Neural cell (in vitro differentiated cells): ENCODE measurements at regions not wholly inside any gene's neighbourhood (a gene's known extent, or its start where the extent isn't known, plus 50 kb on each side); places are given as distances from the start of the nearest gene placed in this dataset.

ENCODE experiments used
- H2AFZ ChIP-seq: fragments of 200-600, 300-800 bp; sonication (generic), shearing (Covaris generic); 2 replicates; pipeline ENCODE4 v1.6.0; 2014; ENCODE audit warnings: low read depth, mild to moderate bottlenecking, antibody characterized with exemption, low read length, moderate library complexity
- H3F3A ChIP-seq: fragments of 200-600 bp; shearing (Covaris generic); 2 replicates; pipeline ENCODE4 v1.6.1; 2016; ENCODE audit warnings: mild to moderate bottlenecking, moderate library complexity, mixed read lengths, antibody characterized with exemption, low read length; ENCODE audit not compliant: insufficient read depth, poor library complexity, severe bottlenecking
- H3K27ac ChIP-seq: fragments of 200-600, 300-800 bp; sonication (generic), shearing (Covaris generic); 2 replicates; pipeline ENCODE4 v1.5.1; 2014; ENCODE audit warnings: mild to moderate bottlenecking, low read length, moderate library complexity
- H3K27me3 ChIP-seq: fragments of 300-800, 200-600 bp; sonication (generic), shearing (Covaris generic); 2 replicates; pipeline ENCODE4 v1.6.0; 2014; ENCODE audit warnings: mild to moderate bottlenecking, low read depth, low read length, moderate library complexity; ENCODE audit not compliant: insufficient read depth
- H3K36me3 ChIP-seq: fragments of 300-800, 200-600 bp; sonication (generic), shearing (Covaris generic); 2 replicates; pipeline ENCODE4 v1.5.1; 2014; ENCODE audit warnings: mild to moderate bottlenecking, antibody characterized with exemption, low read length, moderate library complexity; ENCODE audit not compliant: insufficient read depth
- H3K4me2 ChIP-seq: fragments of 300-800, 200-600 bp; sonication (generic), shearing (Covaris generic); 2 replicates; pipeline ENCODE4 v1.6.0; 2014; ENCODE audit warnings: mild to moderate bottlenecking, low read length
- H3K4me3 ChIP-seq: fragments of 300-800, 200-600 bp; sonication (generic), shearing (Covaris generic); 2 replicates; pipeline ENCODE4 v1.5.1; 2014; ENCODE audit warnings: mild to moderate bottlenecking, low read length, moderate library complexity
- H3K79me2 ChIP-seq: fragments of 200-600 bp; shearing (Covaris generic); replicated peaks from 2 replicates; pipeline ENCODE4 v1.6.0; 2014; ENCODE audit warnings: mild to moderate bottlenecking, low read length, moderate library complexity; ENCODE audit not compliant: insufficient read depth
- H3K9ac ChIP-seq: fragments of 300-800, 200-600 bp; sonication (generic), shearing (Covaris generic); 2 replicates; pipeline ENCODE4 v1.6.1; 2016; ENCODE audit warnings: mild to moderate bottlenecking, low read length, mixed read lengths
- H3K9me2 ChIP-seq: fragments of 200-600 bp; shearing (Covaris generic); 2 replicates; pipeline ENCODE4 v1.6.1; 2016; ENCODE audit warnings: mild to moderate bottlenecking, low read length, mixed read lengths; ENCODE audit not compliant: insufficient read depth
- H3K9me3 ChIP-seq: fragments of 200-600, 300-800 bp; sonication (generic), shearing (Covaris generic); 2 replicates; pipeline ENCODE4 v1.6.1; 2016; ENCODE audit warnings: mild to moderate bottlenecking, mixed run types, low read length, moderate library complexity, mixed read lengths
- H4K20me1 ChIP-seq: fragments of 200-600 bp; shearing (Covaris generic); 2 replicates; pipeline ENCODE4 v1.6.1; 2016; ENCODE audit warnings: mild to moderate bottlenecking, mixed run types; ENCODE audit not compliant: insufficient read depth
- CTCF ChIP-seq: fragments of 450-650 bp; IDR thresholded peaks from 2 replicates; pipeline ENCODE4 v1.5.1; 2014; ENCODE audit warnings: antibody characterized with exemption, mild to moderate bottlenecking, moderate library complexity; ENCODE audit not compliant: poor library complexity, severe bottlenecking
- EP300 ChIP-seq: fragments of 450-650 bp; conservative IDR thresholded peaks from 2 replicates; pipeline ENCODE4 v1.6.1; 2014; ENCODE audit warnings: antibody characterized with exemption, mild to moderate bottlenecking, moderate library complexity; ENCODE audit not compliant: poor library complexity, severe bottlenecking
- EZH2 ChIP-seq: fragments of 200-600, 300-800 bp; shearing (Covaris generic), sonication (generic); IDR thresholded peaks from 2 replicates; pipeline ENCODE4 v1.6.1; 2014; ENCODE audit warnings: antibody characterized with exemption, low read length, borderline replicate concordance, mild to moderate bottlenecking; ENCODE audit not compliant: insufficient read depth, poor library complexity, severe bottlenecking
- MXI1 ChIP-seq: fragments of 450-650 bp; conservative IDR thresholded peaks from 2 replicates; pipeline ENCODE4 v1.6.1; 2014; ENCODE audit warnings: antibody characterized with exemption, mild to moderate bottlenecking; ENCODE audit not compliant: poor library complexity, severe bottlenecking
- POLR2AphosphoS5 ChIP-seq: IDR thresholded peaks from 2 replicates; pipeline ENCODE4 v1.6.1; 2012
- RAD21 ChIP-seq: fragments of 450-650 bp; conservative IDR thresholded peaks from 2 replicates; pipeline ENCODE4 v1.6.1; 2014; ENCODE audit warnings: antibody characterized with exemption, mild to moderate bottlenecking, moderate library complexity
- REST ChIP-seq: IDR thresholded peaks from 2 replicates; pipeline ENCODE4 v1.6.1; 2012; ENCODE audit warnings: borderline replicate concordance
- SMC3 ChIP-seq: fragments of 450-650 bp; conservative IDR thresholded peaks from 2 replicates; pipeline ENCODE4 v1.6.1; 2014; ENCODE audit warnings: antibody characterized with exemption, mild to moderate bottlenecking, moderate library complexity; ENCODE audit not compliant: poor library complexity
- TAF1 ChIP-seq: IDR thresholded peaks from 2 replicates; pipeline ENCODE4 v1.6.1; 2012; ENCODE audit warnings: low read depth

- H3F3A ChIP-seq, result no peaks in the 10 kb centered on the region
- H2AFZ ChIP-seq, result no peak overlapping the region
- H3K27ac ChIP-seq, result no peak overlapping the region
- no peaks in the 10 kb centered on the region for H3K79me2 ChIP-seq
- TF ChIP-seq EZH2 (no peak), TAF1 (no peak), MXI1 (no peak), SMC3 (no peak), REST (no peak), POLR2AphosphoS5 (no peak), EP300 (no peak), CTCF (no peak), RAD21 (no peak)
- no peaks in the 10 kb centered on the region for H3K9me2 ChIP-seq
- H3K27me3 ChIP-seq, result no peaks in the 10 kb centered on the region
- H3K9me3 ChIP-seq, result no peaks in the 10 kb centered on the region
- no peak overlapping the region for H3K4me2 ChIP-seq
- H3K9ac ChIP-seq, result no peak overlapping the region
- no peak overlapping the region for H3K4me3 ChIP-seq
- H3K36me3 ChIP-seq, result no peaks in the 10 kb centered on the region
- no peaks in the 10 kb centered on the region for H4K20me1 ChIP-seq
Measured at GRCh38 chr10:130370721-130371120, 234.5 kb downstream of the GLRX3 start.

- H3K4me2 ChIP-seq, result no peak overlapping the region
- H2AFZ ChIP-seq, result no peak overlapping the region
- H3K4me3 ChIP-seq, result no peak overlapping the region
- no peaks in the 10 kb centered on the region for H4K20me1 ChIP-seq
- H3F3A ChIP-seq, result no peaks in the 10 kb centered on the region
- no peak overlapping the region for H3K27ac ChIP-seq
- H3K36me3 ChIP-seq, result no peaks in the 10 kb centered on the region
- H3K27me3 ChIP-seq, result no peaks in the 10 kb centered on the region
- H3K9me3 ChIP-seq, result no peaks in the 10 kb centered on the region
- H3K9me2 ChIP-seq, result no peaks in the 10 kb centered on the region
- H3K9ac ChIP-seq, result no peak overlapping the region
- no peaks in the 10 kb centered on the region for H3K79me2 ChIP-seq
- no peak for TF ChIP-seq TAF1
- TF ChIP-seq SMC3, result no peak
- TF ChIP-seq MXI1, result no peak
- no peak for TF ChIP-seq EP300
- no peak for TF ChIP-seq RAD21
- no peak for TF ChIP-seq POLR2AphosphoS5
- no peak for TF ChIP-seq REST
- TF ChIP-seq CTCF, result no peak
- TF ChIP-seq EZH2, result no peak
Measured at GRCh38 chr10:130371156-130371555, 235.0 kb downstream of the GLRX3 start.
